Endodermal cell (in vitro differentiated cells): ENCODE measurements at regions not wholly inside any gene's neighbourhood (a gene's known extent, or its start where the extent isn't known, plus 50 kb on each side); places are given as distances from the start of the nearest gene placed in this dataset.
A peak's percentile ranks its signal among the peaks of the same experiment; 100 is the strongest.

ENCODE experiments used
- DNase-seq: peaks from one replicate; pipeline ENCODE4 v3.0.0-alpha.2; 2017
- H3K27ac ChIP-seq: 2 replicates; pipeline ENCODE4 v1.5.1; 2013; ENCODE audit warnings: mild to moderate bottlenecking, low read depth, low read length, moderate library complexity
- H3K27me3 ChIP-seq: 2 replicates; pipeline ENCODE4 v1.6.1; 2013; ENCODE audit warnings: mild to moderate bottlenecking, low read length, moderate library complexity; ENCODE audit not compliant: insufficient read depth, control insufficient read depth, poor library complexity, severe bottlenecking
- H3K36me3 ChIP-seq: 2 replicates; pipeline ENCODE4 v1.7.0; 2013; ENCODE audit warnings: mild to moderate bottlenecking, low read length, moderate library complexity; ENCODE audit not compliant: control insufficient read depth, insufficient read depth
- H3K4me1 ChIP-seq: one replicate; pipeline ENCODE4 v1.7.0; 2013; ENCODE audit warnings: low read length; ENCODE audit not compliant: control insufficient read depth, insufficient read depth
- H3K4me3 ChIP-seq: 2 replicates; pipeline ENCODE4 v1.5.1; 2013; ENCODE audit warnings: mild to moderate bottlenecking, low read length, moderate library complexity
- H3K9ac ChIP-seq: 2 replicates; pipeline ENCODE4 v1.6.1; 2013; ENCODE audit warnings: mild to moderate bottlenecking, low read length, moderate library complexity; ENCODE audit not compliant: poor library complexity, severe bottlenecking; ENCODE audit errors: extremely low read depth
- H3K9me3 ChIP-seq: 2 replicates; pipeline ENCODE4 v1.6.1; 2013; ENCODE audit warnings: mild to moderate bottlenecking, low read length, moderate library complexity; ENCODE audit not compliant: control insufficient read depth
- H3K27ac Mint-ChIP-seq: 2 replicates; pipeline ENCODE4 v1.8.0; 2020; ENCODE audit warnings: mixed read lengths
- H3K27me3 Mint-ChIP-seq: 2 replicates; pipeline ENCODE4 v1.8.0; 2021; ENCODE audit warnings: mild to moderate bottlenecking, mixed read lengths; ENCODE audit not compliant: insufficient read depth
- H3K36me3 Mint-ChIP-seq: 2 replicates; pipeline ENCODE4 v1.8.0; 2020; ENCODE audit warnings: low read depth, mixed read lengths
- H3K4me1 Mint-ChIP-seq: 2 replicates; pipeline ENCODE4 v1.8.0; 2020; ENCODE audit warnings: mixed read lengths
- H3K4me3 Mint-ChIP-seq: 2 replicates; pipeline ENCODE4 v1.8.0; 2020; ENCODE audit warnings: mild to moderate bottlenecking, moderate library complexity, mixed read lengths
- H3K9me3 Mint-ChIP-seq: 2 replicates; pipeline ENCODE4 v1.8.0; 2020; ENCODE audit warnings: mild to moderate bottlenecking, mixed read lengths
- CTCF ChIP-seq: fragments of 200-600 bp; sonication (generic); conservative IDR thresholded peaks from 2 replicates; pipeline ENCODE4 v1.5.0; 2021; ENCODE audit warnings: antibody characterized with exemption, mild to moderate bottlenecking
- WGBS, 2 experiments: methylation state at CpG; one replicate each; pipeline versions ENCODE4 v1.1.5 to v1.1.7; 2013; ENCODE audit warnings: missing lambda C conversion rate in 2 of 2, mixed read lengths in 1 of 2; ENCODE audit not compliant: insufficient coverage in 1 of 2, insufficient read length in 1 of 2; 5-methylcytosine and 5-hydroxymethylcytosine counted together

- no peak for DNase-seq
- Histone ChIP-seq H3K4me3 (no peak overlapping the region), H3K36me3 (no peaks in the 10 kb centered on the region), H3K9me3 (no peaks in the 10 kb centered on the region), H3K4me1 (no peaks in the 10 kb centered on the region), H3K27me3 (no peaks in the 10 kb centered on the region), H3K27ac (no peak overlapping the region), H3K9ac (no peak overlapping the region)
- H3K4me1 Mint-ChIP-seq: peaks cover 1% of the 10 kb centered on the region
- 97 to 100% methylated on average over 1 to 2 of the region's 2 CpGs for WGBS, 2 experiments
- H3K4me3 Mint-ChIP-seq: no peak overlapping the region
- H3K27ac Mint-ChIP-seq: no peak overlapping the region
- TF ChIP-seq CTCF: no peak
- H3K27me3 Mint-ChIP-seq: no peaks in the 10 kb centered on the region
- no peaks in the 10 kb centered on the region for H3K9me3 Mint-ChIP-seq
- no peaks in the 10 kb centered on the region for H3K36me3 Mint-ChIP-seq
These were observed 2641.8 kb upstream of the PCDH20 start for GRCh38 chr13:64057372-64058020.

GRCh38 chr13:64054321-64054720 is 2638.7 kb upstream of the PCDH20 start:
- H3K4me3 Mint-ChIP-seq: no peak overlapping the region
- H3K4me1 Mint-ChIP-seq: peaks cover 5% of the 10 kb centered on the region
- DNase-seq: no peak
- H3K4me1 ChIP-seq: peaks cover 5% of the 10 kb centered on the region
- no peaks in the 10 kb centered on the region for H3K27me3 ChIP-seq
- H3K4me3 ChIP-seq: no peak overlapping the region
- H3K9me3 ChIP-seq: peaks cover 8% of the 10 kb centered on the region
- no peak overlapping the region for H3K9ac ChIP-seq
- H3K27ac Mint-ChIP-seq: no peak overlapping the region
- H3K36me3 ChIP-seq: no peaks in the 10 kb centered on the region
- H3K9me3 Mint-ChIP-seq: peaks cover 5% of the 10 kb centered on the region
- no peak for TF ChIP-seq CTCF
- H3K36me3 Mint-ChIP-seq: peaks cover 3% of the 10 kb centered on the region
- WGBS, 2 experiments: 80 to 89% methylated on average over 1 of the region's 1 CpG
- H3K27ac ChIP-seq: no peak overlapping the region
- H3K27me3 Mint-ChIP-seq: no peaks in the 10 kb centered on the region

- DNase-seq: peak; percentile 63
- no peak overlapping the region for H3K27ac ChIP-seq
- 80 to 87% methylated on average over 1 of the region's 1 CpG for WGBS, 2 experiments
- no peaks in the 10 kb centered on the region for H3K27me3 ChIP-seq
- H3K36me3 ChIP-seq: no peaks in the 10 kb centered on the region
- no peak overlapping the region for H3K4me3 ChIP-seq
- peaks cover 5% of the 10 kb centered on the region for H3K4me1 ChIP-seq
- Mint-ChIP-seq H3K36me3 (peaks cover 3% of the 10 kb centered on the region), H3K27me3 (no peaks in the 10 kb centered on the region), H3K9me3 (peaks cover 5% of the 10 kb centered on the region), H3K4me3 (no peak overlapping the region), H3K4me1 (peaks cover 5% of the 10 kb centered on the region), H3K27ac (no peak overlapping the region)
- no peak overlapping the region for H3K9ac ChIP-seq
- H3K9me3 ChIP-seq: peaks cover 8% of the 10 kb centered on the region
- TF ChIP-seq CTCF: peak; percentile 52
These were observed 2636.9 kb upstream of the PCDH20 start for GRCh38 chr13:64052521-64052920.
